ENCODE measurements at regions not wholly inside any gene's neighbourhood (a gene's known extent, or its start where the extent isn't known, plus 50 kb on each side); places are given as distances from the start of the nearest gene placed in this dataset.
"Not testable (repeated sequence)": the region's sequence is repeated elsewhere in the genome, so short reads cannot be mapped to it uniquely, and the experiment has no call there.

GRCh38 chr5:30494113-30494512 lies 699.4 kb upstream of the CDH6 start:
- DNase-seq (ENCODE audit: low read depth); H3K36me3 ChIP-seq (ENCODE audit: control insufficient read depth, insufficient read depth, low read length); H3K4me3 ChIP-seq (ENCODE audit: low read depth, low read length); FAIRE-seq; H3K27me3 ChIP-seq (ENCODE audit: control insufficient read depth, insufficient read depth, low read length): not testable (repeated sequence)
- TF ChIP-seq CTCF (IDR thresholded peaks at IDR 0.05; ENCODE audit: insufficient read depth, low read length, severe bottlenecking) = peak; percentile 11

- Histone ChIP-seq H3K4me3 (ENCODE audit: low read depth, low read length) (no peak overlapping the region), H3K36me3 (ENCODE audit: control insufficient read depth, insufficient read depth, low read length) (no peaks in the 10 kb centered on the region), H3K27me3 (ENCODE audit: control insufficient read depth, insufficient read depth, low read length) (no peaks in the 10 kb centered on the region)
- no peak for TF ChIP-seq CTCF (IDR thresholded peaks at IDR 0.05; ENCODE audit: insufficient read depth, low read length, severe bottlenecking)
- DNase-seq (ENCODE audit: low read depth) (no peak), FAIRE-seq (no peak)
Observed at GRCh38 chr5:30479104-30479503, 714.4 kb upstream of the CDH6 start.

GRCh38 chr5:30475429-30475828 lies 718.1 kb upstream of the CDH6 start:
- Histone ChIP-seq H3K4me3 (ENCODE audit: low read depth, low read length) (no peak overlapping the region), H3K27me3 (ENCODE audit: control insufficient read depth, insufficient read depth, low read length) (no peaks in the 10 kb centered on the region), H3K36me3 (ENCODE audit: control insufficient read depth, insufficient read depth, low read length) (no peaks in the 10 kb centered on the region)
- TF ChIP-seq CTCF (IDR thresholded peaks at IDR 0.05; ENCODE audit: insufficient read depth, low read length, severe bottlenecking) = no peak
- no peak for FAIRE-seq
- no peak for DNase-seq (ENCODE audit: low read depth)

GRCh38 chr5:30469691-30470090 lies 723.8 kb upstream of the CDH6 start:
- TF ChIP-seq CTCF (IDR thresholded peaks at IDR 0.05; ENCODE audit: insufficient read depth, low read length, severe bottlenecking) = no peak
- no peak for FAIRE-seq

GRCh38 chr5:30458681-30459080 lies 734.8 kb upstream of the CDH6 start:
- FAIRE-seq = no peak
- TF ChIP-seq CTCF (IDR thresholded peaks at IDR 0.05; ENCODE audit: insufficient read depth, low read length, severe bottlenecking) = no peak
- H3K27me3 ChIP-seq (ENCODE audit: control insufficient read depth, insufficient read depth, low read length) = no peaks in the 10 kb centered on the region
- no peak for DNase-seq (ENCODE audit: low read depth)
- H3K4me3 ChIP-seq (ENCODE audit: low read depth, low read length) = no peak overlapping the region
- no peaks in the 10 kb centered on the region for H3K36me3 ChIP-seq (ENCODE audit: control insufficient read depth, insufficient read depth, low read length)

More at GRCh38 chr5:30469691-30470090, 723.8 kb upstream of the CDH6 start:
- DNase-seq (ENCODE audit: low read depth) = no peak
- Histone ChIP-seq H3K27me3 (ENCODE audit: control insufficient read depth, insufficient read depth, low read length) (no peaks in the 10 kb centered on the region), H3K4me3 (ENCODE audit: low read depth, low read length) (no peak overlapping the region), H3K36me3 (ENCODE audit: control insufficient read depth, insufficient read depth, low read length) (no peaks in the 10 kb centered on the region)

- H3K27me3 ChIP-seq (ENCODE audit: control insufficient read depth, insufficient read depth, low read length); DNase-seq (ENCODE audit: low read depth); H3K36me3 ChIP-seq (ENCODE audit: control insufficient read depth, insufficient read depth, low read length); FAIRE-seq; H3K4me3 ChIP-seq (ENCODE audit: low read depth, low read length): not testable (repeated sequence)
Observed at GRCh38 chr5:30455484-30455883, 738.0 kb upstream of the CDH6 start.
